GM12891 (cell line): ENCODE measurements at regions not wholly inside any gene's neighbourhood (a gene's known extent, or its start where the extent isn't known, plus 50 kb on each side); places are given as distances from the start of the nearest gene placed in this dataset.

Experiments used
- PAX5 ChIP-seq: IDR thresholded peaks from 2 replicates; pipeline ENCODE4 v1.6.1; 2011; ENCODE audit warnings: low read length, moderate library complexity, mild to moderate bottlenecking; ENCODE audit not compliant: insufficient read depth, severe bottlenecking
- POLR2A ChIP-seq: IDR thresholded peaks from 2 replicates; pipeline ENCODE4 v1.6.1; 2011; ENCODE audit warnings: low read depth, low read length, control low read depth
- POLR2AphosphoS5 ChIP-seq: IDR thresholded peaks from 2 replicates; pipeline ENCODE4 v1.6.1; 2011; ENCODE audit warnings: low read depth, low read length, control low read depth
- POU2F2 ChIP-seq: IDR thresholded peaks from 2 replicates; pipeline ENCODE4 v1.6.1; 2011; ENCODE audit warnings: low read depth, mild to moderate bottlenecking, control low read depth, low read length, moderate library complexity
- SPI1 ChIP-seq: IDR thresholded peaks from 2 replicates; pipeline ENCODE4 v1.6.1; 2011; ENCODE audit warnings: low read depth, low read length, control low read depth
- TAF1 ChIP-seq: IDR thresholded peaks from 2 replicates; pipeline ENCODE4 v1.6.1; 2011; ENCODE audit warnings: low read depth, low read length, control low read depth

DNA sequence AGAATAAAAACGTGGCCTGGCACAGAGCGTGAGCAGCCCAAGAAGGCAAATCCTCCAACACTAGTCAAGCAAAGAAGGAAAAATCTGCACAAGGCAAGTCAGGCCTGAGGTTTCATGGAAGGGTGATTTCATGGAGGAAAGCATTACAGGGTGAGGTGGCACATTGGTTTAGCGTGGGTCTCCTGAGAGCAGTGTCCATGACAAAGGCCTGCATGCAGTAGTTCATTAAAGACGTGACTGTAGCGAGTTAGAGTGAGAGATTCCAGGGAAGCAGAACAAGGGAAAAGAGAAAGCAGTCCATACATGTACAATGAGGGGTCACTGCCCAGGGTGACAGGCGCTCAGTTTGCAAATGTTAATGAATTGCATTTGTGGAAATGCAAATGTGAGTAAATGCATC lies 285.0 kb upstream of the ERCC4 start:
- no peak for TF ChIP-seq POLR2AphosphoS5
- TF ChIP-seq POLR2A = no peak
- TF ChIP-seq PAX5 = no peak
- no peak for TF ChIP-seq TAF1
- no peak for TF ChIP-seq SPI1
- TF ChIP-seq POU2F2 = no peak
